ENCODE measurements at regions not wholly inside any gene's neighbourhood (a gene's known extent, or its start where the extent isn't known, plus 50 kb on each side); places are given as distances from the start of the nearest gene placed in this dataset.

DNA sequence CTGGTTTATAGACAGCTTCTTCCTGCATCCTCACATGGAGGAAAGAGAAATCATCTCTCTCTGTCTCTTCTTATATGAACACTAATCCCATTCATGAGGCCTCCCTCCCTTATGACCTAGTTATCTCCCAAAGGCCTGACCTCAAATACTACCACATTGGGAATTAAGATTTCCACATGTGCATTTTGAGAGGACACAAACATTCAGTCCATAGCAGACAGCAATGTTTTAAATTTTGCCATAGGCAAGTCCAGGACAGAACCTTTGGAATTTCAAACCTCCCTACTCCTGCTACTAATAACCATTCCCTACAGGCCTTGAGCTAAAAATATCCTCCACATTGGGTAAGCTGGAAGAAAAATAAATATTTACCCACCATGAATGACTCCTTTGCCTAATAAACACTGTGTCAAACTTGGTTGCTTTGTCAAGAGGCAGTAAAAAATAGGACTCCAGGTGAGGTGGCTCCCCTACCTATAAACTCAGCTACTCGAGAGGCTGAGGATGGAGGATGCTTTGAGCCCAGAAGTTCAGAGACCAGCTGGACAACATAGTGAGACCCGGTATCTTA lies 113.7 kb downstream of the ZNF281 start:
- TF ChIP-seq, protein P1, sequence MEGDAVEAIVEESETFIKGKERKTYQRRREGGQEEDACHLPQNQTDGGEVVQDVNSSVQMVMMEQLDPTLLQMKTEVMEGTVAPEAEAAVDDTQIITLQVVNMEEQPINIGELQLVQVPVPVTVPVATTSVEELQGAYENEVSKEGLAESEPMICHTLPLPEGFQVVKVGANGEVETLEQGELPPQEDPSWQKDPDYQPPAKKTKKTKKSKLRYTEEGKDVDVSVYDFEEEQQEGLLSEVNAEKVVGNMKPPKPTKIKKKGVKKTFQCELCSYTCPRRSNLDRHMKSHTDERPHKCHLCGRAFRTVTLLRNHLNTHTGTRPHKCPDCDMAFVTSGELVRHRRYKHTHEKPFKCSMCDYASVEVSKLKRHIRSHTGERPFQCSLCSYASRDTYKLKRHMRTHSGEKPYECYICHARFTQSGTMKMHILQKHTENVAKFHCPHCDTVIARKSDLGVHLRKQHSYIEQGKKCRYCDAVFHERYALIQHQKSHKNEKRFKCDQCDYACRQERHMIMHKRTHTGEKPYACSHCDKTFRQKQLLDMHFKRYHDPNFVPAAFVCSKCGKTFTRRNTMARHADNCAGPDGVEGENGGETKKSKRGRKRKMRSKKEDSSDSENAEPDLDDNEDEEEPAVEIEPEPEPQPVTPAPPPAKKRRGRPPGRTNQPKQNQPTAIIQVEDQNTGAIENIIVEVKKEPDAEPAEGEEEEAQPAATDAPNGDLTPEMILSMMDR (conservative IDR thresholded peaks at IDR 0.05), result no peak
- Histone ChIP-seq H4K8ac (replicated peaks; ENCODE audit: insufficient read length, low read depth, low read length) (no peak overlapping the region), H3K9me3 (ENCODE audit: control insufficient read depth, low read depth, low read length) (no peaks in the 10 kb centered on the region), H2BK15ac (ENCODE audit: low read depth, low read length) (no peak overlapping the region), H2BK20ac (ENCODE audit: low read depth, low read length, poor library complexity, severe bottlenecking) (no peak overlapping the region), H4K91ac (ENCODE audit: insufficient read length, low read depth, low read length) (no peak overlapping the region), H3K27me3 (ENCODE audit: insufficient read depth, low read length) (peaks cover 1% of the 10 kb centered on the region; the same call in 1 of the 2 replicates), H3K23me2 (ENCODE audit: insufficient read length, low read depth, low read length, poor library complexity, severe bottlenecking) (no peaks in the 10 kb centered on the region), H4K5ac (ENCODE audit: insufficient read length, low read depth, low read length) (no peak overlapping the region), H3K4me2 (ENCODE audit: insufficient read depth, insufficient read length, low read length) (no peak overlapping the region), H3K14ac (ENCODE audit: insufficient read depth, low read length) (no peak overlapping the region), H3K27ac (ENCODE audit: insufficient read length, low read depth, low read length) (no peak overlapping the region), H3K23ac (ENCODE audit: insufficient read length, low read depth, low read length) (no peak overlapping the region), H2BK120ac (ENCODE audit: low read depth, low read length, poor library complexity, severe bottlenecking) (no peak overlapping the region), H3K79me2 (ENCODE audit: insufficient read depth, low read length) (no peaks in the 10 kb centered on the region), H3K4ac (ENCODE audit: low read depth, low read length) (no peak overlapping the region), H3K18ac (ENCODE audit: insufficient read length, low read depth, low read length) (no peak overlapping the region), H2BK5ac (ENCODE audit: insufficient read length, low read length) (no peak overlapping the region), H3K4me1 (ENCODE audit: insufficient read depth, low read length) (no peaks in the 10 kb centered on the region), H2BK12ac (ENCODE audit: insufficient read length, low read depth, low read length) (no peak overlapping the region), H4K20me1 (ENCODE audit: control insufficient read depth, insufficient read depth, insufficient read length) (no peaks in the 10 kb centered on the region), H2AK5ac (ENCODE audit: insufficient read length, low read length) (no peak overlapping the region), H3T11ph (ENCODE audit: low read length) (no peak overlapping the region), H2AFZ (ENCODE audit: low read length) (no peak overlapping the region), H3K79me1 (ENCODE audit: insufficient read depth, low read depth, low read length, poor library complexity, severe bottlenecking) (no peaks in the 10 kb centered on the region), H3K9ac (ENCODE audit: extremely low read depth, insufficient read length, low read length) (no peak overlapping the region), H3K56ac (ENCODE audit: insufficient read length, low read depth, low read length) (no peak overlapping the region)
- no peak overlapping the region for H3K27ac Mint-ChIP-seq
- WGBS (ENCODE audit: extremely low coverage, insufficient read length, low lambda C conversion rate), result no CpG with 5 or more reads among the region's 2 CpGs
- H3K4me3 Mint-ChIP-seq, result no peak overlapping the region
- no peaks in the 10 kb centered on the region for H3K36me3 Mint-ChIP-seq (ENCODE audit: insufficient read depth in 1 of 3, low read depth in 3 of 3)
- H3K27me3 Mint-ChIP-seq (ENCODE audit: low read depth), result peaks cover 51% of the 10 kb centered on the region
- no peaks in the 10 kb centered on the region for H3K4me1 Mint-ChIP-seq
- DNase-seq, result no peak
- no peaks in the 10 kb centered on the region for H3K9me3 Mint-ChIP-seq

All from H9 (cell line).